Testis (tissue), 2 donors: ENCODE measurements at regions not wholly inside any gene's neighbourhood (a gene's known extent, or its start where the extent isn't known, plus 50 kb on each side); places are given as distances from the start of the nearest gene placed in this dataset.

Experiments used
- CTCF ChIP-seq, 3 experiments: fragments of 450-650 bp in 2 of 3; fragments of 200-600 bp in 1 of 3; sonication (generic) in 1 of 3; IDR thresholded peaks; one replicate each; pipeline ENCODE4 v1.5.1; 2016 to 2019; ENCODE audit warnings: antibody characterized with exemption in 3 of 3, mild to moderate bottlenecking in 2 of 3, moderate library complexity in 1 of 3
- POLR2A ChIP-seq: fragments of 450-650 bp; IDR thresholded peaks from one replicate; pipeline ENCODE4 v1.6.1; 2017; ENCODE audit warnings: antibody characterized with exemption, mild to moderate bottlenecking, moderate library complexity

- TF ChIP-seq CTCF (IDR thresholded peaks at IDR 0.05) (no peak), POLR2A (no peak)
Measured at GRCh38 chr2:196314157-196314556, 142.8 kb upstream of the STK17B start.
